GM18526 (cell line): ENCODE measurements at regions not wholly inside any gene's neighbourhood (a gene's known extent, or its start where the extent isn't known, plus 50 kb on each side); places are given as distances from the start of the nearest gene placed in this dataset.

Experiments
- POLR2A ChIP-seq: IDR thresholded peaks from 3 replicates; pipeline ENCODE4 v1.6.1; 2011; ENCODE audit not compliant: insufficient read length; ENCODE audit errors: extremely low read depth

DNA sequence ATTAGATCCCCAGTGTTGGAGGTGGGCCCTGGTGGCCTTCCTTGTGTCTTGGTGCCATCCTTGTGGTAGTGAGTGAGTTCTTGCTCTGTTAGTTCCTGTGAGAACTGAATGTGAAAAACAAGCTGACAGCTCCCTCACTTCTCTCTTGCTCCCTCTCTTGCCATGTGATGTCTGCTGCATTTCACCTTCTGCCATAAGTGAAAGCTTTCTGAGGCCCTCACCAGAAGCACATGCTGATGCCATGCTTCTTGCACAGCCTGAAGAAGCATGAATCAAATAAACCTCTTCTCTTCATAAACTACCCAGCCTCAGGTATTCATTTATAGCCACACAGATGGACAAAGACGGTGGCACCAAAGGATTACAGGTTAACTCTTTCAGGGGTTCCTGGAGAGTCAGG is 166.1 kb upstream of the ETV3 start:
- no peak for TF ChIP-seq POLR2A

DNA sequence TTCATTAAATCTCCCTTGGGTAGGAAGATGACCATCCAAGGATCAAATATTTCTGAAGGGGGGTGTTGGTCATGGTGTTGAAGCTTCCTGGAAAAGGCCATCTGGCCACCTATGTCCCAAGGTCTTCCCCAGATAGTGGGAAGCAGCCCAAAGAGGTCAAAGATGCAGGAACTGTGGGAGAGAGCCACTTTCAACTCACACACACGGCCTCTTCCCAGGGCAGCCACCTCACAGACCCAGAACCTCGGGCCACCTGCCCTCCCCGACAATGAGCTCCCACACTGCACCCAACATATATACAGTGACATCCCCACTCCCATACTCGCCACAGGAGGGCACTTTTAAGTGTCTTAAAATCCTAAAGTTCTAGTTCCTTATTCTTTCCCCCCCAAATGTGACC is 164.5 kb upstream of the ETV3 start:
- TF ChIP-seq POLR2A = no peak

DNA sequence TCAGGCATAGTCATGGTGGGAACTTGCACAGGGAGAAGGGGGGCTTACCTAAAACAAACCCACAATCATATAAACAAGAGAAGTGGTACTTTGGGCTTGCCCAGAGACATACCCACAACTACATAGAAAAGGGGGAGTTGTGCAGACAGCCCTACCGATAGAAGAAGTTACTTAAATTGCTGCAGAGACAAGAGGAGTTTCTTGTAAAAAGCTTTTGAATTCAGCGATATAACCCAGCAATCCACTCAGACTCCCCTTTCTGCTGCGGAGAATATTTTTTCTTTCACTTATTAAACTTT is 164.0 kb upstream of the ETV3 start:
- TF ChIP-seq POLR2A = no peak

DNA sequence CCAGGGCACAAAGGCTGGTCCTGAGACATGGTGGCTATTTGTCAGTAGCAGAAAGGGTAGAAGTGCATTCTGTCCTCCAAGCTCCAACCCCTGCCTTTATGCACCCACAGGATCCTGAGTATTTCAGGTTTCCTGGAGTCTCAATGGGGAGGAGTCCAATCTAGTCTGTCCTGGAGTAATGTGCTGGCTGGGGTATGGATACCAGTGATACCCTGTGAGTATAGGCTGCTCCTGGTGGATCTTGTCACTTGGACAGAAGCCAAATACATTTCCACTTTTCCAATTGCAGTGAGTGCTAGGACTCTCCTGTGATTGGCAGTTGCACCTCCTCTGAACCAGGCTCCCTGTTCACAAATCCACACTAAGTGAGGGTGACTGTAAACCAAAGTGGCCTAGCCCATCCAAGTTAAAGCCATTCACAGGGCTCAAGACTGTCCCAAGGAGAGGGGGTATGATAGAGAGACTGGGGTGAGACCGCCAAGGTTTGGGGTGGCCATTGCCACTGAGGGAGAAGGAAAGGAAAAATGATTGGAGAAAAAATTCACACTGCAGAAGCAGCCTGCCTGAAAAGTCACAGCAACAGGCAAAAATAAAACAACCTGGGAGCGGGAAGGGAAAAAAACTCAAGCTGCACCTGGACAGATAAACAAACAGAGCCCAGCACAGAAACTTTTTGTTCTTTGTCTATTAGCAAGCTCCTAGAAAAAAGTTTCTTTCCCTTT is 163.4 kb upstream of the ETV3 start:
- no peak for TF ChIP-seq POLR2A

DNA sequence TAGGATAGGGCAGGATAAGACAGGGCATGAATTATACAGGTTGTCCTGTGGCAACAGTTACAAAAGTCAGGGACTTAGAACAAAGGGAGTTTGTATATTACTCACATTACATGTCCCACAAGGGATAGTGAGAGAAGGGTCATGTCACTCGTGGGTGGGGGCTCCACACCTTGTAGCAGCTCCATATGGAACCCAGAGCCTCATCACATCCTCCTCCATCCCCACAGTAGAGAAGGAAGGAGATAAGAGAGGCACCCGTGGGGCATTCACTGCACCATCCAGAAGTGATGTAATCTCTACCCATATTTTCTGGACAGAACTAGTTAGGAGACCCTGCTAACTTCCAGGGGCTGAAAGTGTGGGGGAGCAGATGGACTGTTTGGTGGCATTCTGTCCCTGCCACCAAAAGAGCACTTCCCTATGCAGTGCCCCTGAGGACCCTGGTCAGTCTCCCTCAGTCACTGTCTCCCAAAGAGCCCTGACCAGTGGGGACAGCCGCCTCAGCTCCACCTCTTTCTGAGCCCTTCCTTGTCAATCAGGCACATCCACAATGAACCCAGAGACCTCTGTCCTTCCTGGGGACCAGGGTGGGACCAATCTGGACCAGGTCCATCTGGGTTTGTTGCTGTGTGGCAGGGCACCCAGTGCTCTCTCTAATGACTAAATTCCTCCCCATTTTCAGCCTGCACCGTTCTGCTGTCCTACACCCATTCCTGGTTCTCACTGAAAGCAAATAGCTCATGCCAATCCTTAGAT is 154.8 kb upstream of the ETV3 start:
- TF ChIP-seq POLR2A = no peak

DNA sequence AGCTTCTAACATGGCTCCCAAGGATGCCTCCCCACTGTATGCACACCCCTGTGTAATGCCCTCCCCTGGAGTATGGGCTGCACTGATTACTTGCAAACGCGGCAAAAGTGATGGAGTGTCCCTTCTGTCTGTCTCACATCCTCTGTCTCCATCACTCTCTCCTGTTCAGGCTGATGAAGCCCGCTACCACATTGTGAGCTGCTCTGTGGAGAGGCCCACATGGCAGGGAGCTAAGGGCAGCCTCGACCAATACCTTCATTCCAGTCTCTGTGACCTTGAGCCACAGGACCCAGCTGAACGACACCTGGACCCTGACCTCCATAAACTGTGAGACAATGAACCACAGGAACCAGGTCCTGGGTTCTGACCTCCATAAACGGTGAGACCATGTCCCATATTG is 154.1 kb upstream of the ETV3 start:
- no peak for TF ChIP-seq POLR2A

DNA sequence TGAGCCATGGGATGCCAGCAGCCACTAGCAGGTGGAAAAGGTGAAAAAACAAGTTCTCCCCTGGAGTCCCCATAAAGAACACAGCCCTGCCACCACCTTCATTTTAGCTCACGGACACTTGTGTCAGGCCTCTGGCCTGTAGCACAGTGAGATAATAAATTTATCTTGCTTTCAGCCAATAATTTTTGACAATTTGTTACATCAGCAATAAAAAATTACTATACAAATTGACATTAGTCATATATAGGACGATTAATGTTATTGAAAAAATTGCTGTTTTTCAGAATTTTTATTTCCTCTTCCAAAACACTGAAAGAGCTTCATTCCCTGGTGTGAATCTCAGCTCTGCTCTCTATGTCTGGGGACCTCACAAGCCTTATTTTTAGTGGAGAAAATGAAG is 152.9 kb upstream of the ETV3 start:
- no peak for TF ChIP-seq POLR2A

DNA sequence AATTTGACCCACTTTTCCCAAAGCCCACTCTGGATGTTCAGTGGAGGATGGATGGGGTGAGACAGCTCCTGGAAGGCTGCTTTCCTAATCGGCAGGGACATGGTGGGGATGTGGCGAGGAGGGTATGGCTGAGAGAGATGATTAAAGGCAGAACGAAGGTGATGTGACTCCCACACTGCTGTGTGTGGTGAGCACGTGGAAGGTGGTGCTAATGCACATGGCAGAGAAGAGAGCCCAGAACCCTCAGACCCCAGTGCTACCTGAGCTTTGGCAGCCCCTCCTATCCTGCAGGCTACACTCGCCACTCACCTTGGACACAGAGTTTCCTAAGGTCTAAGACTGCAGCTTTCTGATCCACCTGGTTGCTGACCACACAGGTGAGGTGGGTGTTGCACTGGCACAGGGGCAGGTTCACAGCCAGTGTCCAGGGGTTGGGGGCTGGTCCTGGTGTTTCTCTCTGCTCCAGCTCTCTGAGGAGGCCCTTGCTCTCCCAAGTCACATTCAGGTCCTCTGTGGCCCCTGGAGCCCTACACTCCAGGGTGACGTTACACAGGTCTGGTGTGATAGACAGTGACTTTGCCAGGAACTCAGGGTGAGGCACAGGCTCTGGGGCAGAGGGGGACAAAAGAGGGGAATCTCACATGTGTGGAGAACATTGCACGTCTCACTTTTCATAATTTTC is 151.4 kb upstream of the ETV3 start:
- TF ChIP-seq POLR2A = no peak

DNA sequence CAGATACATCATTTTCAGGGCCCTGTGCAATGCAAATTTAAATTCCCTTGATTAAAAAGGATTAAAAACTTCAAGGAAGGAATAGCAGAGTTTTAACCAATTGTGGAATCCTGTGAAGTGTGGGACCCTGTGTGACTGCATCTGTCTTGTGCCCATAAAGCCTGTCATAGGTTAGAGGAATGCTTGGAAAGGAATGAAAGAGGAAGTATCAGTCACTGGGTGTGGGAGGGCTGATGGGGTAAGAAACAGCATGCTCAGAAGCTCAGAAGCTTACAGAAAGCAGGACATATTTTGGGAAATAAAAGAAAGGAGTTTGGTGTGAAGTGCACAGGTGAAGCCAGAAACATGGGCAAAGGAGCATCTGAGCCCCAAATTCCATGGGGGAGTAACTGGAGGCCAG is 150.8 kb upstream of the ETV3 start:
- no peak for TF ChIP-seq POLR2A

DNA sequence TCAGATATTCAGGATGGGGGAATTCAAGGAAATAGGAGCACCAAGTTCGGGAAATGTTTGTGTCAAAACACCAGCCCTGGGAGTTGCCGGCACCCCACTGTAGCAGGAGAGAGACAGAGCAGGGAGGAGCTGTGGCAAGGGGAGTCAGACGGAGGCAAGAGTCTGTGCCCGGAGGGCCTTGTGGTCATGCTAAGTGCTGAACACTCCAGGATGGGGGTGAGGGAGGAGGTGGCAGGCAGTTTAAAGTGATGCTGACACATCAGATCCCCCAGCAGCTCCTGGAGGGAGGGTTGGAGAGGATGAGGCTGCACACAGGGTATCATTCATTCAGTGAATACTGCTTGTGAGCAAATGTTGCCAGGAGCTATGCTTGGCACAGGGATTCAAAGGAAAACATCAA is 150.3 kb upstream of the ETV3 start:
- TF ChIP-seq POLR2A = no peak

DNA sequence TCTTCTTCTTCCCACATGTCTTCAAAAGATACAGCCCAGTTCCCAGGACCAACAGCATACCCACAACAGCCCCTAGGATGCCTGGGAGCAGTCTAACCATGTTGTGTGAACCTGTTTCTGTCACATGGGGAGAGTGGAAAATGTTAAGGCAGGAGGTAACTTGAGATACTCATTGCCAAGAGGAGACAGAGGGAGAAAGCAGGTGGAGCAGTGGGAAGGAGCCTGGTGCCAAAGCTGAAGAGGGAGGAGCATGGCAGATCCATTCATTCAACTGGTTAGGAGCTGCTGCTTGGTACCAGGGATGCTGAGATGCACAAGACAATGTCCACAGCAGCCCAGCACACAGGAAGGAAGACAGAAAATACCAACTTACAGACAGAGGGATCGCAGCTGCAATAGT is 149.8 kb upstream of the ETV3 start:
- no peak for TF ChIP-seq POLR2A

DNA sequence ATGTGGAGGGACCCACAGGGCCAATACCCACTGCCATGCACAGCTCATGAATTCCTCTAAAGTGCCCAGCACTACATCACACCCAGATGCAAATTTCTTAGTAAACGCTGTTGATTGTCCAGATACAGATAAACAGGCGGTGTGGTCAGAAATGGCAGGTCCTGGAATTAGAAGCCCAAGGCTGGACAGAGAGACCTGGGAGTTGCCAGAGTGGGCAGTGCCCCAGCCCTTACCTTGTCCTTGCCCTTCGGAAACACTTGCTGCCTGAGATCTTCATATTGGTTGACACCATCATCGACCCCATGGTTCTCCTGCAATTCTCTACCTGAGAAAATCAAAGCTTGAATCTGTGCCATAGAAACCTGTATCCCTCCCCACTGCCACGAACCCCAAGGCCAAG is 149.3 kb upstream of the ETV3 start:
- TF ChIP-seq POLR2A = no peak

DNA sequence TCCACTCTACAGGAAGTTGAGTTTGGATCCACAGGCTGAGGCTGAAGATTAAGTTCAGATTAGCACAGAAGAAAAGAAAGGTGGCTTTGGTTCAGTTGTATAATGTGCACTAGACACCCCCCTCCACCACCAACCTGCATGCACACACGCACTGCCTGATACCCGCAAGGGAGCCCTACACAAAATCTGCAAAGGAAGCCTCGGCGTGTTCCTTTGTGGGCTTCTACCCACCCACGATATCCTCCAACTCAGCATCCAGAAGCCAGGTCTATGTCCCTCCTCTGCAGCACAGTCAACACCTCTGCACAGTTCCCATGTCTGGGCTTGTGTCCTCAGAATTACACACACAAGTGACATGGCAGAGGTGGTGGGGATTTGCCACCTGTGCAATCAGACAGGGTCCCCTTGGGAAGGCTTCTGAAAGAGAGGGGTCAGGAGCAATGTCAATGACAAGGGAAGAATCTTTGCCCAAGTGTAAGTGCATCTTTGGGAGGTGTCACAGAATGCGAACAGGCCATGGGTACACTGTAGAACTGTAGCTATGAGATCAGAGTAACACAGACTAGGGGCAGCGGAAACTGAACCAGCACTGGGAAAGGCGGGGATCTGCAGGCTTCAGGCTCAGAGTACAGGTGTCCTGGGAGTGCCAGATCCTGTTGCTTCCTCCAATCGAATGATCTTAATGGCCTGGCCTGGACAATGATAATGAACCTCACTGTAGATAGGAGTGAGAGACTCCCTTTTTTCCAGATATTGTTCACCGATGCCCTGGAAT is 148.6 kb upstream of the ETV3 start:
- TF ChIP-seq POLR2A = no peak

DNA sequence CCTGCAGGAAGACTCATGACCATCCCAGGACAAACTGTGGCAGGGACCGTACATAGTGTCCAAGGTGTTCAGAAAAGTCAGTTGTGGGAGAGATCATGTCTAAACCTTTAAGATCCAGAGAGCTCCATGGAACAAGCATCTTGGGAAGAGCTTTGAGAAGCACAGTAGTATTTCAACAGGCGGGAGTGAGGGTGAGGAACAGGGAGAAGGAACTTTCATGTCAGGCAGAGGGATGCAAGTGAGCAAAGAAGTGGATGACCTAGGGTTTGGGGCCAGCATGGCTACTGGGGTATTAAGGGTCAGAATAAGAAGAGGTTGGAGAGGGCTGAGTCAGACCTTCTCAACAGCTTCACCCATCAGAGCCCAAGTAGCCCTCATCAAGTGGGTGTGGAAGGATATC is 147.9 kb upstream of the ETV3 start:
- no peak for TF ChIP-seq POLR2A

DNA sequence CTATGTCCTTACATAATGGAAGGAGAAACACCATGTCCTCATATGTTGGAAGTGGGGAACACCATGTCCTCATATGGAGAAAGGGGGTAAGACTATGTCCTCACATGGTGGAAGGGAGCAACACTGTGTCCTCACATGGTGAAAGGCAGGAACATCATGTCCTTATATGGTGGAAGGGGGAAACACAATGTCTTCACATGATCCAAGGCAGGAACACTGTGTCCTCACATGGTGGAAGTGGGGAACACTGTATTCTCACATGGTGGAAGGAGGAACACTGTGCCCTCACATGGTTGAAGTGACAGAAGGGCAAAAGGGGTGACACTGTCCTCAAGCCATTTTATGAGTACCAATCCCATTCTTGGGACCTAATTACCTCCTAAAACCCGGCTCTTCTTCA is 146.3 kb upstream of the ETV3 start:
- no peak for TF ChIP-seq POLR2A

DNA sequence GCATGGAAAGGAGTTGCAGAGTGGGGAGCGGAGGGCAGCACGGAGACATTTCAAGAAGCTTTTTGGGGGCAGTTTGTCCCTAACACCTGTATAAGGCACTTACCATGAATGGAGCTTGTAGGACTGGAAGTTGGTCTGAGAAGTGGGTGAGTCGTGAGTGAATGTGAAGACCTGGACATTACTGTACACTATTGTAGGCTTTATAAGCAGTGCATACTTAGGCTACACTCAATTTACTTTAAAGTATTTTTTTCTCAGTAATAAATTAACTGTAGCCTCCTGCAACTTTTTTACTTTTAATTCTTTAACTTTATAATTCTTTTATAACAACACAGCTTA is 141.6 kb upstream of the ETV3 start:
- TF ChIP-seq POLR2A = no peak

DNA sequence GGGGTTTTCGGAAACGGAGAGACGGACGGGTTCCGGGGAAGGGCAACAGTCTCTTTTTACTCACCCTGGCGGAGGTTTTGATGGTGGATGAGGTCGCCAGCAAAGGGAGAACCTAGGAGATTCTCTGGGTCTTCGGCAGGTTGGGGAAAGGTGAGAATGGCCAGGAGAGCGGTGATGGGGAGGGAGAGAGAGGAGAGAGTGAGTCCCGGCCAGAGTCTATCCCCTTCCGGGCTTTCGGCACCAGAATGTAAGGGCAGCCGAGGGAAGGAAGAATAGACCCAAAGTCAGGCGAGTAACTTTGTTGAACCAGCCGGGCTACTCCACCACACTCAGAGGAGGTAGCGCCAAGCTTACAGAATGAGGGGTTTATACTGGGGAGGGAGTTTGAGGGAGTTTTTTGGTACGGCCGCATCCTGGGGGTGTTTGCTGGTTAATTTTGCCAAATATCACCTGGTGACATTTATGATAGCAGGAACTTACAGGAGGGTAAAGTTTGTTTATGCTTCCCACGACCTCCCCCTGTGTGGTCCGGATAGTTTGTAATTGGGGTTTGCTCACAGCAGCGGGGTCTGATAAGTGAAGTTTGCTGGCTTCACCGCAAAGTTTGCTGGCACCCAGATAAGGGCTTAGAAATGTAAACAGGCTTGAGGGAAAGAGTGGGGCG is 141.1 kb upstream of the ETV3 start:
- TF ChIP-seq POLR2A = no peak
